HCT116 (cell line): ENCODE measurements at regions not wholly inside any gene's neighbourhood (a gene's known extent, or its start where the extent isn't known, plus 50 kb on each side); places are given as distances from the start of the nearest gene placed in this dataset.

Experiments used
- ATAC-seq: fragments of 200-7000 bp; cut with Tn5 transposase; 2 replicates; pipeline ENCODE4 v1.9.1; 2020; ENCODE audit warnings: mild to moderate bottlenecking, moderate library complexity
- BruUV-seq: library from RNA; stranded (reverse); fragments of 400-500 nt; replicated peaks from 2 replicates; lab custom pipeline; 2021; lab: Mats Ljungman, UMichigan
- CTCF ChIA-PET: fragments of 300-600 bp; sonication (Branson Sonifier 250); formaldehyde crosslinking; loops from one replicate; lab custom pipeline; 2021; ENCODE audit warnings: antibody characterized with exemption; lab: Charles Lee
- POLR2A ChIA-PET: fragments of 300-600, 350-600 bp; sonication (Branson Sonifier 250); formaldehyde crosslinking; loops from one replicate; lab custom pipeline; 2021; ENCODE audit warnings: antibody characterized with exemption; lab: Charles Lee
- RAD21 ChIA-PET, 2 experiments: fragments of 300-600 bp; sonication (Branson Sonifier 250); formaldehyde crosslinking; loops; one replicate each; lab custom pipeline; 2023; ENCODE audit warnings: low total read pairs in 2 of 2; ENCODE audit not compliant: uncharacterized antibody in 2 of 2, unreplicated experiment in 2 of 2, low non-redundant PET in 1 of 2; lab: Charles Lee
- DNase-seq: peaks from one replicate; pipeline ENCODE4 v3.0.0-alpha.2; 2010; ENCODE audit warnings: low read depth, low spot score
- H2AFZ ChIP-seq: fragments of 200-600 bp; shearing (Covaris generic), sonication (generic); 2 replicates; pipeline ENCODE4 v1.6.1; 2017; ENCODE audit warnings: low read depth, mixed run types, mixed read lengths, antibody characterized with exemption, low read length; ENCODE audit not compliant: poor library complexity, severe bottlenecking
- H3K27ac ChIP-seq: 2 replicates; pipeline ENCODE4 v1.5.1; 2012; ENCODE audit warnings: low read depth, low read length
- H3K27me3 ChIP-seq: fragments of 200-600 bp; sonication (generic); 2 replicates; pipeline ENCODE4 v1.6.1; 2016; ENCODE audit warnings: mixed run types, low read length, mixed read lengths; ENCODE audit not compliant: insufficient read depth
- H3K36me3 ChIP-seq, 2 experiments: fragments of 200-500 bp in 1 of 2; fragments of 200-600 bp in 1 of 2; sonication (Bioruptor generic) in 1 of 2; sonication (generic) in 1 of 2; 2 replicates each; pipeline versions ENCODE4 v1.5.1 to v1.6.1; 2014 to 2016; ENCODE audit warnings: low read length in 2 of 2, inconsistent platforms in 1 of 2, mixed read lengths in 1 of 2, mixed run types in 1 of 2; ENCODE audit not compliant: insufficient read depth in 2 of 2, control insufficient read depth in 1 of 2
- H3K4me1 ChIP-seq, 2 experiments: fragments of 200-600 bp in 1 of 2; sonication (generic) in 1 of 2; 2 replicates each; pipeline versions ENCODE4 v1.5.1 to v1.6.1; 2012 to 2017; ENCODE audit warnings: low read length in 2 of 2, inconsistent platforms in 1 of 2, mild to moderate bottlenecking in 1 of 2, mixed read lengths in 1 of 2, mixed run types in 1 of 2, moderate library complexity in 1 of 2; ENCODE audit not compliant: insufficient read depth in 2 of 2, control insufficient read depth in 1 of 2
- H3K4me2 ChIP-seq: fragments of 200-600 bp; sonication (generic); 2 replicates; pipeline ENCODE4 v1.6.1; 2017; ENCODE audit warnings: mixed run types, low read length, mixed read lengths
- H3K4me3 ChIP-seq, 2 experiments: fragments of 200-600 bp in 1 of 2; sonication (generic) in 1 of 2; replicated peaks in 1 of 2; 2 replicates each; pipeline ENCODE4 v1.5.1; 2011 to 2016; ENCODE audit warnings: low read length in 2 of 2, control low read depth in 1 of 2, low read depth in 1 of 2, mild to moderate bottlenecking in 1 of 2, mixed read lengths in 1 of 2, mixed run types in 1 of 2
- H3K79me2 ChIP-seq: fragments of 200-600 bp; sonication (generic); 2 replicates; pipeline ENCODE4 v1.6.1; 2017; ENCODE audit warnings: mild to moderate bottlenecking, mixed run types, low read length, moderate library complexity, mixed read lengths; ENCODE audit not compliant: insufficient read depth
- H3K9ac ChIP-seq: fragments of 200-600 bp; sonication (generic); 2 replicates; pipeline ENCODE4 v1.6.1; 2016; ENCODE audit warnings: low read length, mixed read lengths
- H3K9me2 ChIP-seq: fragments of 200-600 bp; sonication (generic), shearing (Covaris generic); 2 replicates; pipeline ENCODE4 v1.6.1; 2017; ENCODE audit warnings: mixed run types, mild to moderate bottlenecking, moderate library complexity; ENCODE audit not compliant: insufficient read depth
- H3K9me3 ChIP-seq, 2 experiments: fragments of 200-500 bp in 1 of 2; fragments of 200-600 bp in 1 of 2; sonication (Bioruptor generic) in 1 of 2; sonication (generic) in 1 of 2; 2 replicates each; pipeline ENCODE4 v1.6.1; 2014 to 2017; ENCODE audit warnings: low read length in 2 of 2, mixed read lengths in 2 of 2, inconsistent platforms in 1 of 2, low read depth in 1 of 2, mild to moderate bottlenecking in 1 of 2, mixed run types in 1 of 2, moderate library complexity in 1 of 2; ENCODE audit not compliant: control insufficient read depth in 1 of 2, insufficient read depth in 1 of 2
- H4K20me1 ChIP-seq: fragments of 200-600 bp; sonication (generic), shearing (Covaris generic); 2 replicates; pipeline ENCODE4 v1.6.1; 2017; ENCODE audit warnings: mixed run types, mild to moderate bottlenecking, moderate library complexity; ENCODE audit not compliant: insufficient read depth
- CEBPB ChIP-seq: IDR thresholded peaks from 2 replicates; pipeline ENCODE4 v1.6.1; 2012; ENCODE audit warnings: low read depth
- CTCF ChIP-seq, 3 experiments: fragments of 200-600 bp in 1 of 3; sonication (generic) in 1 of 3; IDR thresholded peaks in 2 of 3; conservative IDR thresholded peaks in 1 of 3; 2 replicates each; pipeline ENCODE4 v1.5.1; 2012 to 2017; ENCODE audit warnings: low read depth in 2 of 3, low read length in 2 of 3, antibody characterized with exemption in 1 of 3, borderline replicate concordance in 1 of 3, control low read depth in 1 of 3, mild to moderate bottlenecking in 1 of 3, mixed read lengths in 1 of 3, mixed run types in 1 of 3, moderate library complexity in 1 of 3; ENCODE audit not compliant: insufficient read depth in 1 of 3
- ELF1 ChIP-seq: IDR thresholded peaks from 2 replicates; pipeline ENCODE4 v1.6.1; 2012; ENCODE audit warnings: low read depth, borderline replicate concordance
- EZH2 ChIP-seq: fragments of 200-600 bp; sonication (generic); IDR thresholded peaks from 2 replicates; pipeline ENCODE4 v1.6.1; 2017; ENCODE audit warnings: antibody characterized with exemption, mixed run types
- EZH2phosphoT487 ChIP-seq: fragments of 200-600 bp; IDR thresholded peaks from 2 replicates; pipeline ENCODE4 v1.6.1; 2018; ENCODE audit warnings: antibody characterized with exemption, borderline replicate concordance
- FOSL1 ChIP-seq: IDR thresholded peaks from 2 replicates; pipeline ENCODE4 v1.6.1; 2012; ENCODE audit warnings: low read depth
- JUND ChIP-seq: IDR thresholded peaks from 2 replicates; pipeline ENCODE4 v1.6.1; 2012
- POLR2A ChIP-seq: IDR thresholded peaks from 2 replicates; pipeline ENCODE4 v1.7.0; 2011; ENCODE audit warnings: borderline replicate concordance; ENCODE audit not compliant: insufficient read depth, insufficient read length; ENCODE audit errors: extremely low read depth
- POLR2AphosphoS5 ChIP-seq: IDR thresholded peaks from 2 replicates; pipeline ENCODE4 v1.6.1; 2011; ENCODE audit warnings: mild to moderate bottlenecking, low read depth, low read length, moderate library complexity
- RAD21 ChIP-seq: IDR thresholded peaks from 2 replicates; pipeline ENCODE4 v1.6.1; 2012; ENCODE audit warnings: low read depth, mild to moderate bottlenecking
- SP1 ChIP-seq: IDR thresholded peaks from 2 replicates; pipeline ENCODE4 v1.6.1; 2012; ENCODE audit warnings: low read depth
- SRF ChIP-seq: IDR thresholded peaks from 2 replicates; pipeline ENCODE4 v1.6.1; 2012; ENCODE audit warnings: low read depth
- TCF7L2 ChIP-seq: IDR thresholded peaks from 2 replicates; pipeline ENCODE4 v1.7.0; 2011; ENCODE audit warnings: borderline replicate concordance, inconsistent platforms; ENCODE audit not compliant: insufficient read depth, insufficient read length; ENCODE audit errors: extremely low read depth
- YY1 ChIP-seq: IDR thresholded peaks from 2 replicates; pipeline ENCODE4 v1.6.1; 2011; ENCODE audit warnings: low read length, low read depth, moderate library complexity, mild to moderate bottlenecking; ENCODE audit not compliant: insufficient replicate concordance; ENCODE audit errors: extremely low read depth
- ZFX ChIP-seq: fragments of 450-650 bp; IDR thresholded peaks from 2 replicates; pipeline ENCODE4 v1.6.1; 2017
- ZNF274 ChIP-seq: fragments of 200-500 bp; sonication (Bioruptor generic); IDR thresholded peaks from 2 replicates; pipeline ENCODE4 v1.6.1; 2014; ENCODE audit warnings: mild to moderate bottlenecking, low read depth, low read length, inconsistent platforms
- intact Hi-C: fragments of 100-400 bp; cut with micrococcal nuclease; formaldehyde crosslinking; loops from 2 replicates; pipeline ENCODE4 v1.10.0; 2022
- TF ChIP-seq, protein P1 (sequence below): IDR thresholded peaks from 2 replicates; pipeline ENCODE4 v1.6.1; 2012
- TF ChIP-seq, protein P2 (sequence below): IDR thresholded peaks from 2 replicates; pipeline ENCODE4 v1.6.1; 2012

GRCh38 chr4:123731035-123731434 lies 334.4 kb downstream of the SPRY1 start:
- Histone ChIP-seq H3K79me2 (no peaks in the 10 kb centered on the region), H3K36me3 (no peaks in the 10 kb centered on the region), H3K4me1 (no peaks in the 10 kb centered on the region), H3K9ac (no peak overlapping the region), H4K20me1 (no peaks in the 10 kb centered on the region), H3K9me2 (no peaks in the 10 kb centered on the region), H3K4me2 (no peak overlapping the region), H3K27ac (no peak overlapping the region), H3K9me3 (no peaks in the 10 kb centered on the region), H3K27me3 (no peaks in the 10 kb centered on the region), H2AFZ (no peak overlapping the region), H3K4me3 (no peak overlapping the region)
- CTCF ChIA-PET: no interaction called here
- RAD21 ChIA-PET: no interaction called here
- ATAC-seq: no peak
- POLR2A ChIA-PET: no interaction called here
- no TSS peak for BruUV-seq
- TF ChIP-seq ELF1 (no peak), TCF7L2 (no peak), ZNF274 (no peak), FOSL1 (no peak), EZH2phosphoT487 (no peak), RAD21 (no peak), EZH2 (no peak), SP1 (no peak), CEBPB (no peak), POLR2A (no peak), POLR2AphosphoS5 (no peak), YY1 (no peak), ZFX (no peak), JUND (no peak), SRF (no peak), CTCF (IDR thresholded peaks at IDR 0.05 in 2 of 3, conservative IDR thresholded peaks at IDR 0.05 in 1 of 3; ENCODE audit: borderline replicate concordance in 1 of 3, insufficient read depth in 1 of 3, low read depth in 2 of 3, low read length in 2 of 3) (no peak)
- TF ChIP-seq, protein P1, sequence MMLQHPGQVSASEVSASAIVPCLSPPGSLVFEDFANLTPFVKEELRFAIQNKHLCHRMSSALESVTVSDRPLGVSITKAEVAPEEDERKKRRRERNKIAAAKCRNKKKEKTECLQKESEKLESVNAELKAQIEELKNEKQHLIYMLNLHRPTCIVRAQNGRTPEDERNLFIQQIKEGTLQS: no peak
- TF ChIP-seq, protein P2, sequence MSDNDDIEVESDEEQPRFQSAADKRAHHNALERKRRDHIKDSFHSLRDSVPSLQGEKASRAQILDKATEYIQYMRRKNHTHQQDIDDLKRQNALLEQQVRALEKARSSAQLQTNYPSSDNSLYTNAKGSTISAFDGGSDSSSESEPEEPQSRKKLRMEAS: no peak
- intact Hi-C loops: no loop called here
- no peak for DNase-seq
